ENCODE measurements at regions not wholly inside any gene's neighbourhood (a gene's known extent, or its start where the extent isn't known, plus 50 kb on each side); places are given as distances from the start of the nearest gene placed in this dataset.
A peak's percentile ranks its signal among the peaks of the same experiment; 100 is the strongest.
"Not testable (repeated sequence)": the region's sequence is repeated elsewhere in the genome, so short reads cannot be mapped to it uniquely, and the experiment has no call there.

GRCh38 chr3:72660270-72661114, 187.8 kb downstream of the SHQ1 start:
- DNase-seq = no peak

GRCh38 chr3:72659596-72659995, 188.6 kb downstream of the SHQ1 start:
- DNase-seq = peak; percentile 7

- no peak for DNase-seq
Measured at GRCh38 chr3:72659188-72659587, 189.1 kb downstream of the SHQ1 start.

- DNase-seq = no peak
Measured at GRCh38 chr3:72658466-72659100, 189.7 kb downstream of the SHQ1 start.

GRCh38 chr3:72657666-72658065, 190.6 kb downstream of the SHQ1 start:
- DNase-seq = peak; percentile 40

- no peak for DNase-seq
Measured at GRCh38 chr3:72655723-72656122, 192.5 kb downstream of the SHQ1 start.

- DNase-seq = no peak
Measured at GRCh38 chr3:72655131-72655551, 193.1 kb downstream of the SHQ1 start.

GRCh38 chr3:72652395-72652794, 195.8 kb downstream of the SHQ1 start:
- DNase-seq = no peak

- no peak for DNase-seq
Measured at GRCh38 chr3:72651498-72651897, 196.7 kb downstream of the SHQ1 start.

GRCh38 chr3:72646263-72646662, 202.0 kb downstream of the SHQ1 start:
- DNase-seq = no peak

GRCh38 chr3:72643635-72644034, 204.6 kb downstream of the SHQ1 start:
- DNase-seq = not testable (repeated sequence)

- no peak for DNase-seq
Measured at GRCh38 chr3:72641684-72642083, 206.6 kb downstream of the SHQ1 start.

GRCh38 chr3:72641072-72641471, 207.2 kb downstream of the SHQ1 start:
- no peak for DNase-seq

- no peak for DNase-seq
Measured at GRCh38 chr3:72636969-72637597, 211.2 kb downstream of the SHQ1 start.

GRCh38 chr3:72635551-72635950, 212.7 kb downstream of the SHQ1 start:
- DNase-seq = no peak

GRCh38 chr3:72634128-72634527, 214.1 kb downstream of the SHQ1 start:
- no peak for DNase-seq

- no peak for DNase-seq
Measured at GRCh38 chr3:72633534-72633933, 214.7 kb downstream of the SHQ1 start.

- no peak for DNase-seq
Measured at GRCh38 chr3:72633121-72633520, 215.1 kb downstream of the SHQ1 start.

GRCh38 chr3:72632129-72632528, 216.1 kb downstream of the SHQ1 start:
- no peak for DNase-seq

GRCh38 chr3:72630969-72631344, 217.3 kb downstream of the SHQ1 start:
- DNase-seq = no peak

- DNase-seq = no peak
Measured at GRCh38 chr3:72630327-72630968, 217.8 kb downstream of the SHQ1 start.

GRCh38 chr3:72629191-72629631, 219.0 kb downstream of the SHQ1 start:
- DNase-seq = no peak

GRCh38 chr3:72628065-72628464, 220.2 kb downstream of the SHQ1 start:
- no peak for DNase-seq

Data from NCI-H2107 (cell line).